AG04450 (cell line): ENCODE measurements at regions not wholly inside any gene's neighbourhood (a gene's known extent, or its start where the extent isn't known, plus 50 kb on each side); places are given as distances from the start of the nearest gene placed in this dataset.

ENCODE experiments used
- CTCF ChIA-PET: fragments of 300-600, 350-600 bp; formaldehyde crosslinking; extraction: SDS; loops from one replicate; lab custom pipeline; 2022; ENCODE audit warnings: antibody characterized with exemption, inconsistent platforms; lab: Charles Lee
- POLR2A ChIA-PET: fragments of 350-600 bp; formaldehyde crosslinking; extraction: SDS; loops from one replicate; lab custom pipeline; 2021; ENCODE audit warnings: antibody characterized with exemption, inconsistent platforms; lab: Yijun Ruan, JAX
- DNase-seq: peaks from one replicate; pipeline ENCODE4 v3.0.0-alpha.2; 2011; ENCODE audit warnings: low read depth, low spot score
- H3K27ac ChIP-seq: one replicate; pipeline ENCODE4 v1.5.1; 2012; ENCODE audit warnings: low read depth, low read length, control low read depth
- H3K27me3 ChIP-seq: one replicate; pipeline ENCODE4 v1.6.0; 2012; ENCODE audit warnings: low read length; ENCODE audit not compliant: control insufficient read depth, insufficient read depth
- H3K4me3 ChIP-seq: 2 replicates; pipeline ENCODE4 v1.5.1; 2011; ENCODE audit warnings: mild to moderate bottlenecking, low read depth, low read length, control low read depth
- H3K9me3 ChIP-seq: 2 replicates; pipeline ENCODE4 v1.5.1; 2012; ENCODE audit warnings: low read length; ENCODE audit not compliant: control insufficient read depth, insufficient read depth
- TF ChIP-seq, protein P1 (sequence below): IDR thresholded peaks from 2 replicates; pipeline ENCODE4 v1.5.1; 2011; ENCODE audit warnings: low read depth, low read length, control low read depth, inconsistent platforms

DNA sequence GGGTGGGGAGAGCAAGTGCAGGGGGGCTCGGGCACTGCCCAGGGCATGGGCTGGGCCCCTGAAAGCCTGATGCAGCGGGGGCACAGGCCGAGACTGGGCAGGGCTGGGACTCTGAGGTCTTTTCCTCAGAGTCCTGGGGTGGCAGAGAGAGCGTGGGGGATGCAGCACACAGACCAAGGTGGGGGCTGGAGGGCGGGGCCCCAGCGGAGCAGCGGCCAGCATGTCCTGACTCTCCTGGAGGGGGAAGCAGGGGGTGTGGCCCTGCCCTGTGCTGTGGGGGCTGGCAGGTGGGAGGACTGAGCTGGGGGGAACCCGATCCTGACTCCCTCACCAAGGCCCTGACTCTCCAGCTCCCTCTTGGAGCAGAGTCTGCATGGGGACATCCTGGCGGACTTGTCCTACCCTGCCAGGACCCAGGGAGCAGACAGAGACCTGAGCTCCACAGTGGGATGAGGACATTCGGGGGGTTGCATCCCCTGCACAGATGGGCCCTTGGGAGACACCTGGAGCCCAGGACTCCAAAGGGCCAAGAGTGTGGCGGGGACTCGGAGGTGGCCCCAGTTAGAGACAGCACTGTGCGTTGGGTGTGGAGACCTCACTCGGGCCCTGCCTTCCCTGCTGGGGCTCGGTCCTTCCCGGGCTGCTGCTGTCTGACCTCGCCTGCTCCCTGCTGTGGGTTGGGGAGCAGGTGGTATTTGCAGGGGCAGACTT is 326.1 kb downstream of the TMEM121 start:
- ChIA-PET POLR2A (no interaction called here), CTCF (no interaction called here)
- no peak overlapping the region for H3K27ac ChIP-seq
- no peaks in the 10 kb centered on the region for H3K27me3 ChIP-seq
- no peak for DNase-seq
- TF ChIP-seq, protein P1, sequence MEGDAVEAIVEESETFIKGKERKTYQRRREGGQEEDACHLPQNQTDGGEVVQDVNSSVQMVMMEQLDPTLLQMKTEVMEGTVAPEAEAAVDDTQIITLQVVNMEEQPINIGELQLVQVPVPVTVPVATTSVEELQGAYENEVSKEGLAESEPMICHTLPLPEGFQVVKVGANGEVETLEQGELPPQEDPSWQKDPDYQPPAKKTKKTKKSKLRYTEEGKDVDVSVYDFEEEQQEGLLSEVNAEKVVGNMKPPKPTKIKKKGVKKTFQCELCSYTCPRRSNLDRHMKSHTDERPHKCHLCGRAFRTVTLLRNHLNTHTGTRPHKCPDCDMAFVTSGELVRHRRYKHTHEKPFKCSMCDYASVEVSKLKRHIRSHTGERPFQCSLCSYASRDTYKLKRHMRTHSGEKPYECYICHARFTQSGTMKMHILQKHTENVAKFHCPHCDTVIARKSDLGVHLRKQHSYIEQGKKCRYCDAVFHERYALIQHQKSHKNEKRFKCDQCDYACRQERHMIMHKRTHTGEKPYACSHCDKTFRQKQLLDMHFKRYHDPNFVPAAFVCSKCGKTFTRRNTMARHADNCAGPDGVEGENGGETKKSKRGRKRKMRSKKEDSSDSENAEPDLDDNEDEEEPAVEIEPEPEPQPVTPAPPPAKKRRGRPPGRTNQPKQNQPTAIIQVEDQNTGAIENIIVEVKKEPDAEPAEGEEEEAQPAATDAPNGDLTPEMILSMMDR, result no peak
- no peak overlapping the region for H3K4me3 ChIP-seq
- H3K9me3 ChIP-seq, result peaks cover 84% of the 10 kb centered on the region

DNA sequence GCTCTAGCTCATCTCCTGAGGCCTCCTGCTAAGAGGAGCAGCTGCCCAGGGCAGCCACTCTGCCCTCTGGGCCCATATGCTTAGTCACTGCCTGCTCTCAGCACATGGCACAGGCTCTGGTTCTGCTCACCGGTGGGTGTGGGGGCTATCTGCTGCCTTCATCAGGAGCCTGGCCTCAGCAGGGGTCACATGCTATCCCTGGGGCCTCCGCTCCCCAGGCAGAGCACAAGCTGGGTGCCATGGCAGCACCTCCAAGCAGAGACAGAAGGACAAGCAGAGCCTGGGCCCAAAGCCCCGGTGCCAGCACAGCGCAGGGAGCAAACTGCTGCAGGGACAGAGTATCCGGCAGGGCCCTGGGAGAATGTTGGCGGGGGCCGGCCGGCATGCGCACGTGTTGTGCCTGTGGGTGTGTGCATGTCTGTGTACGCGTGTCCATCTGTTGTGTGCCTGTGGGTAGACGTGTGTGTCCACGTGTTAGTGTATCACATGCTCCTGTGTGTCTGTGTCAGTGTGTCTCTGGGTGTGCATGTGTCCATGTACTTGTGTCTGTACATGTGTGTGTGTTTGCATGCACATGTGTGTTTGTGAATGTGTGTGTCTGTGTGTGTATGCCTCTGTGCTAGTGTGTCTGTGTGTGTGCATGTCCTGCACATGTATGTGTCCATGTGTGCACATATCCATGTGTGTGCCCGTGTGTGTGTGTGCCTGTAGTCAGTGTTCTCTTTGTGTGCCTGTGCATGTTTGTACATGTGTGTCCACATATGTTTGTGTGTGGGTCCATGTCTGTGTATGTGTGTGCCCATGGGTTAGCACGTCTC is 326.9 kb downstream of the TMEM121 start:
- Histone ChIP-seq H3K27me3 (no peaks in the 10 kb centered on the region), H3K9me3 (peaks cover 91% of the 10 kb centered on the region), H3K27ac (no peak overlapping the region), H3K4me3 (no peak overlapping the region)
- ChIA-PET CTCF (no interaction called here), POLR2A (no interaction called here)
- TF ChIP-seq, protein P1, result no peak
- DNase-seq, result no peak

DNA sequence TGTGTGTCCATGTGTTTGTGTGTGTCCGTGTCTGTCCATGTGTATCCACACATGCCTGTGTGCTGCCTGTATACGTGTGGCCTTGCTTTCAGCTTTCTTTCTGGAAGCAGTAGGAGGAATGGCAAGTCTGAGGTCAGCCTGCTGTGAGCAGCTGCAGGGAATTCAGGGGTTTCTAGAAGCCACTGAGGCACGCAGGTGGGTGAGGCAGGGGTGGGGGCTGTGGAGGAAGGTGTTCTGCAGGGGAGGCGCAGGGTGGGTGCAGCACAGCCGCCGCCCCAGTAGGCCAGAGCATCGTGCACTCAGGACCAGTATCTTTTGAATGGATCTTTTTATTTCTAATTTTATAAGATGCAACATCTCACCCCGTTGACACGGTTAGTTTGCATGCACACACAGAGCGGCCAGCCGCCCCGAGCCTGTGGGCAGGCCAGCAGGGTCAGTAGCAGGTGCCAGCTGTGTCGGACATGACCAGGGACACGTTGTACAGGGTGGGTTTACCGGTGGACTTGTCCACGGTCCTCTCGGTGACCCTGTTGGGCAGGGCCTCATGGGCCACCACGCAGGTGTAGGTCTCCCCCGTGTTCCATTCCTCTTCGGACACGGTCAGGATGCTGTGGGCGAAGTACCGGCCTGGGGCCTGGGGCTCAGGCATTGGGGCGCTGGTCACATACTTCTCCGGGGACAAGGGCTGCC is 327.7 kb downstream of the TMEM121 start:
- POLR2A ChIA-PET, result no interaction called here
- H3K9me3 ChIP-seq, result peaks cover 96% of the 10 kb centered on the region
- H3K27ac ChIP-seq, result no peak overlapping the region
- TF ChIP-seq, protein P1, result no peak
- no peak overlapping the region for H3K4me3 ChIP-seq
- DNase-seq, result no peak
- CTCF ChIA-PET, result no interaction called here
- H3K27me3 ChIP-seq, result no peaks in the 10 kb centered on the region

DNA sequence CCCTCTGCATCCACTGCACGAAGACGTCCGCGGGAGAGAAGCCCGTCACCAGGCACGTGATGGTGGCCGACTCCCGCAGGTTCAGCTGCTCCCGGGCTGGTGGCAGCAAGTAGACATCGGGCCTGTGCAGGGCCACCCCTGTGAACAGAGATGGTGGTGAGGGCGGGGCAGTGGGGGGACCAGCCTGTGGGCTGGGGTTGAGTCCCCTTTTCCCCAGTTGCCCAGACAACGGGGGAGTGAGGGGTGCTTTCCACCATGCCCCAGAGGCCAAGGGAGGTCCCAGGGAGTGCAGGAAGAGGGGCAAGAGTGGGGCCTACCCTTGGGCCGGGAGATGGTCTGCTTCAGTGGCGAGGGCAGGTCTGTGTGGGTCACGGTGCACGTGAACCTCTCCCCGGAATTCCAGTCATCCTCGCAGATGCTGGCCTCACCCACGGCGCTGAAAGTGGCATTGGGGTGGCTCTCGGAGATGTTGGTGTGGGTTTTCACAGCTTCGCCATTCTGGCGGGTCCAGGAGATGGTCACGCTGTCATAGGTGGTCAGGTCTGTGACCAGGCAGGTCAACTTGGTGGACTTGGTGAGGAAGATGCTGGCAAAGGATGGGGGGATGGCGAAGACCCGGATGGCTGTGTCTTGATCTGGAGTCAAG is 328.3 kb downstream of the TMEM121 start:
- ChIA-PET POLR2A (no interaction called here), CTCF (no interaction called here)
- no peak overlapping the region for H3K27ac ChIP-seq
- no peak overlapping the region for H3K4me3 ChIP-seq
- peaks cover 98% of the 10 kb centered on the region for H3K9me3 ChIP-seq
- TF ChIP-seq, protein P1, result no peak
- no peaks in the 10 kb centered on the region for H3K27me3 ChIP-seq
- DNase-seq, result no peak
